Hepatocyte (in vitro differentiated cells): ENCODE measurements at regions not wholly inside any gene's neighbourhood (a gene's known extent, or its start where the extent isn't known, plus 50 kb on each side); places are given as distances from the start of the nearest gene placed in this dataset.
A peak's percentile ranks its signal among the peaks of the same experiment; 100 is the strongest.

ENCODE experiments used
- DNase-seq: peaks from one replicate; pipeline ENCODE4 v3.0.0-alpha.2; 2016; ENCODE audit warnings: low spot score
- H2AFZ ChIP-seq: fragments of 200-600 bp; sonication (generic); 2 replicates; pipeline ENCODE4 v1.6.0; 2016; ENCODE audit warnings: antibody characterized with exemption, mild to moderate bottlenecking
- H3K27ac ChIP-seq: fragments of 200-600 bp; sonication (generic); 2 replicates; pipeline ENCODE4 v1.5.1; 2016; ENCODE audit warnings: mild to moderate bottlenecking
- H3K27me3 ChIP-seq: fragments of 200-600 bp; sonication (generic); 2 replicates; pipeline ENCODE4 v1.6.1; 2016
- H3K36me3 ChIP-seq: fragments of 200-600 bp; sonication (generic); replicated peaks from 2 replicates; pipeline ENCODE4 v1.5.1; 2016; ENCODE audit warnings: low read depth; ENCODE audit not compliant: insufficient read depth
- H3K4me1 ChIP-seq: fragments of 200-600 bp; sonication (generic); 2 replicates; pipeline ENCODE4 v1.5.1; 2016; ENCODE audit warnings: mild to moderate bottlenecking, moderate library complexity; ENCODE audit not compliant: insufficient read depth
- H3K4me2 ChIP-seq: fragments of 200-600 bp; sonication (generic); 2 replicates; pipeline ENCODE4 v1.6.0; 2016
- H3K4me3 ChIP-seq: fragments of 200-600 bp; sonication (generic); 2 replicates; pipeline ENCODE4 v1.5.1; 2016; ENCODE audit warnings: mild to moderate bottlenecking
- H3K79me2 ChIP-seq: fragments of 200-600 bp; sonication (generic); 2 replicates; pipeline ENCODE4 v1.6.0; 2017; ENCODE audit warnings: mild to moderate bottlenecking
- H3K9me2 ChIP-seq: fragments of 200-600 bp; sonication (generic); replicated peaks from 2 replicates; pipeline ENCODE4 v1.6.0; 2017; ENCODE audit warnings: mild to moderate bottlenecking; ENCODE audit not compliant: insufficient read depth
- H3K9me3 ChIP-seq: fragments of 200-600 bp; sonication (generic); 2 replicates; pipeline ENCODE4 v1.5.1; 2016; ENCODE audit warnings: low read depth, mild to moderate bottlenecking
- H4K20me1 ChIP-seq: fragments of 200-600 bp; sonication (generic); 2 replicates; pipeline ENCODE4 v1.6.0; 2016; ENCODE audit warnings: mild to moderate bottlenecking; ENCODE audit not compliant: insufficient read depth, poor library complexity, severe bottlenecking
- CTCF ChIP-seq: fragments of 200-600 bp; sonication (generic); IDR thresholded peaks from 2 replicates; pipeline ENCODE4 v1.5.1; 2016; ENCODE audit warnings: antibody characterized with exemption, mild to moderate bottlenecking; ENCODE audit not compliant: poor library complexity
- EZH2 ChIP-seq: fragments of 200-600 bp; sonication (generic); IDR thresholded peaks from 2 replicates; pipeline ENCODE4 v1.6.1; 2016; ENCODE audit warnings: antibody characterized with exemption, mild to moderate bottlenecking, borderline replicate concordance
- EZH2phosphoT487 ChIP-seq: fragments of 200-600 bp; sonication (generic); IDR thresholded peaks from one replicate; pipeline ENCODE4 v1.6.1; 2018; ENCODE audit warnings: antibody characterized with exemption, mild to moderate bottlenecking, low read depth, moderate library complexity; ENCODE audit not compliant: unreplicated experiment, severe bottlenecking
- WGBS: methylation state at CpG from one replicate; pipeline ENCODE4 v1.1.6; 2016; ENCODE audit warnings: low lambda C conversion rate; ENCODE audit errors: missing lambda C conversion rate; 5-methylcytosine and 5-hydroxymethylcytosine counted together

- WGBS: 93% methylated on average over 6 of the region's 6 CpGs
- no peaks in the 10 kb centered on the region for H4K20me1 ChIP-seq
- H3K79me2 ChIP-seq: no peaks in the 10 kb centered on the region
- no peaks in the 10 kb centered on the region for H3K9me2 ChIP-seq
- no peak for TF ChIP-seq EZH2
- TF ChIP-seq CTCF: no peak
- no peak for TF ChIP-seq EZH2phosphoT487
- no peak for DNase-seq
- no peaks in the 10 kb centered on the region for H3K9me3 ChIP-seq
- H2AFZ ChIP-seq: no peak overlapping the region
- H3K4me2 ChIP-seq: no peak overlapping the region
- no peak overlapping the region for H3K4me3 ChIP-seq
- no peaks in the 10 kb centered on the region for H3K36me3 ChIP-seq
- no peaks in the 10 kb centered on the region for H3K4me1 ChIP-seq
- H3K27ac ChIP-seq: no peak overlapping the region
- no peaks in the 10 kb centered on the region for H3K27me3 ChIP-seq
These were observed 1425.7 kb upstream of the TENM3 start for GRCh38 chr4:180817529-180817928.

GRCh38 chr4:180823108-180823507 lies 1420.1 kb upstream of the TENM3 start:
- Histone ChIP-seq H3K27ac (no peak overlapping the region), H2AFZ (no peak overlapping the region), H3K27me3 (no peaks in the 10 kb centered on the region), H3K4me3 (no peak overlapping the region), H3K79me2 (no peaks in the 10 kb centered on the region), H3K9me2 (no peaks in the 10 kb centered on the region), H4K20me1 (no peaks in the 10 kb centered on the region), H3K4me2 (no peak overlapping the region), H3K9me3 (no peaks in the 10 kb centered on the region), H3K4me1 (peaks cover 4% of the 10 kb centered on the region), H3K36me3 (no peaks in the 10 kb centered on the region)
- WGBS: 43% methylated on average over 2 of the region's 2 CpGs
- no peak for DNase-seq
- no peak for TF ChIP-seq CTCF
- TF ChIP-seq EZH2: no peak
- TF ChIP-seq EZH2phosphoT487: no peak

- no peaks in the 10 kb centered on the region for H3K79me2 ChIP-seq
- peak overlapping the region; percentile 69 for H3K4me2 ChIP-seq
- no peak overlapping the region for H3K4me3 ChIP-seq
- 73% methylated on average over 7 of the region's 7 CpGs for WGBS
- no peaks in the 10 kb centered on the region for H3K36me3 ChIP-seq
- H3K27ac ChIP-seq: peak overlapping the region; percentile 46
- no peaks in the 10 kb centered on the region for H3K9me3 ChIP-seq
- H4K20me1 ChIP-seq: no peaks in the 10 kb centered on the region
- peak overlapping the region; percentile 42 for H2AFZ ChIP-seq
- peak; percentile 8 for DNase-seq
- TF ChIP-seq CTCF (no peak), EZH2phosphoT487 (no peak), EZH2 (no peak)
- H3K9me2 ChIP-seq: no peaks in the 10 kb centered on the region
- no peaks in the 10 kb centered on the region for H3K27me3 ChIP-seq
- H3K4me1 ChIP-seq: peaks cover 4% of the 10 kb centered on the region
These were observed 1415.8 kb upstream of the TENM3 start for GRCh38 chr4:180827232-180828009.
